Forelimb muscle (tissue), 1 donor: ENCODE measurements at regions not wholly inside any gene's neighbourhood (a gene's known extent, or its start where the extent isn't known, plus 50 kb on each side); places are given as distances from the start of the nearest gene placed in this dataset.
"Not testable (repeated sequence)": the region's sequence is repeated elsewhere in the genome, so short reads cannot be mapped to it uniquely, and the experiment has no call there.

ENCODE experiments used
- DNase-seq: peaks from one replicate; pipeline ENCODE4 v3.0.0-alpha.2; 2013; ENCODE audit warnings: low read depth

DNA sequence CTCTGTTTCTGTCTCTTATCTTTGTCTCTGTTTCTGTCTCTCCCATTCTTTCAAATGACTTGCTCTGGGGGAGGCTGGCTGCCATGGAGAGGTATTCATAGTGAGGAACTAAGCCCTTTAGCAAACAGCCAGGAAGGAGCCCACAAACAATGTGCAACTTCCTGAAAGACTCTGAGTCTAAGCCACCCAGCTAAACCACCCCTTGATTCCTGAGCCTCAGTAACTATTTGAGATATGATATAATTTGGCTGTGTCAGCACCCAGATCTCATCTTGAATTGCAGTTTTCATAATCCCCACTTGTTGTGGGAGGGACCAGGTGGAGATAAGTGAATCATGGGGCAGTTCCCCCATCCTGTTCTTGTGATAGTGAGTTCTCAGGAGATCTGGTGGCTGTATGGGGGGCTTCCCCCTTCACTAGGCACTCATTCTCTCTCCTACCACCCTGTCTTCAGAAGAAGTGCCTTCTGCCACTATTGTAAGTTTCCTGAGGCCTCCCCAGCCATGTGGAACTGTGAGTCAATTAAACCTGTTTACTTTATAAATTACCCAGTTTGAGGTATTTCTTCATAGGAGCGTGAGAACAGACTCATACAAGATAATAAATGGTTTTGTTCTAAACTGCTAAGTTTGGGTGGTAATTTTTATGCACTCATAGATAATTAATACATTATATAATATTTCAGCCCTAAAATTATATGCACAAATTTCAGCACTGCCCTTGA, 121.2 kb upstream of the FOXP2 start:
- no peak for DNase-seq

DNA sequence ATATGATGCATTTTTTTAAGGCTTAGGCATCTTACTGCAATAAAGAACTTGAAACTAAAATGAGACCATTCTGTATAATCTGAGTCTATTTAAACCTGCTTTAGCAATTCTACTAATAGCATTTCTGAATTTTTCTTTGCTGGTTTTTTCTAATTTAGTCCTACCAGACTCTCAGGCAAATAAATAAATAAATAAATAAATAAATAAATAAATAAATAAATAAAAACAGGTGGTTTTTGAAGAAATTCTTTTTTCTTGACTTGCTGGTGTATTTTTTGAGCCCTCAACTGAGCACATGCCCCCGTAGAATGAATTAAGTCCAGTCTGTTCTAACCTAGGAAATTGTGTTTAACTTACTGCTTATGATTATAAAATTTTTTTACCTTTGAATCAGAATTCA, 134.7 kb upstream of the FOXP2 start:
- no peak for DNase-seq

- DNase-seq = no peak
These were observed 141.4 kb upstream of the FOXP2 start for GRCh38 chr7:114273218-114273617.

- no peak for DNase-seq
These were observed 144.9 kb upstream of the FOXP2 start for GRCh38 chr7:114269714-114270113.

- not testable (repeated sequence) for DNase-seq
These were observed 147.1 kb upstream of the FOXP2 start for GRCh38 chr7:114267550-114267949.

DNA sequence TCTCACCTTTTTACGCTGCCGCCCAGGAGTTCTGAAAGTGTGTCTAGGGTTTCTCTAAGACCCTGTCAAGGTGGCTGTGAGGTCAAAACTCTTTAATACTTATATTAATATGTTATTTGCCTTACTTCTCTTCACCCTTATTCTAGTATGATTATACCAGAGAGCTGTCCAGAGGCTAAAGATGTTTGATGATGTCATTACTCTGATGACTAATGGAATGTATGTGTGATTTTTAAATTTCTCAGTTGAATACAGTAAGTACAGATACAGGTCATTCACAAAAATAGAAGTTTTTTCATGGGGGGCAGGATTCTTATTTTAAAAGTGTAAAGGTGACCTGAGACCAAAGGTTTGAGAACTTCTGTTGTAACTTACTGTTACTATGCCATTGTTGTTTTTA, 150.6 kb upstream of the FOXP2 start:
- no peak for DNase-seq

DNA sequence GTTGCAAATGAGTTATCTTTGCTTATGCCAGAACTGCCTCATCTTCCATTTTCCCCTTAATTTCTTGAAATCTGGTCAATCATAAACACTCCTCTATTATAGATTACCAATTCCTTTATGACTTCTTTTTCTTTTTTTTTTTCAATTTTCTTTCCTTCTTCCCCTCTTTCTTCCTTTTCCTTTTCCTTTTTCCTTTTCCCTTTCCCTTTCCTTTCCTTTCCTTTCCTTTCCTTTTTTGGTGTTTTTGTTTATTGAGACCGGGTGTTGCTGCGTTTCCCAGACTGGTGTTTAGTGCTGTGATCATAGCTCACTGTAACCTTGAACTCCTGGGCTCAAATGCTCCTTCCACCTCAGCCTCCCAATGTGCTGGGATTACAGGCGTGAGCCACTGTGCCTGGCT, 151.4 kb upstream of the FOXP2 start:
- no peak for DNase-seq

DNA sequence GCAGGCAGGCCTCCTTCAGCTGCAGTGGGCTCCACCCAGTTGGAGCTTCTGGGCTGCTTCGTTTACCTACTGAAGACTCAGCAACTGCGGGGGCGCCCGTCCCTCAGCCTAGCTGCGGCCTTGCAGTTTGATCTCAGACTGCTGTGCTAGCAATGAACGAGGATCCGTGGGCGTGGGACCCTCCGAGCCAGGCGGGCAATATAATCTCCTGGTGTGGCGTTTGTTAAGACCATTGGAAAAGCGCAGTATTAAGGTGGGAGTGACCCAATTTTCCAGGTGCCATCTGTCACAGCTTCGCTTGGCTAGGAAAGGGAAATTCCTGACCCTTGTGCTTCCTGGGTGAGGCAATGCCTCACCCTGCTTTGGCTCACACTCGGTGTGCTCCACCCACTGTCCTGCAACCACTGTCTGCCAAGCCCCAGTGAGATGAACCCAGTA, 159.2 kb upstream of the FOXP2 start:
- no peak for DNase-seq

GRCh38 chr7:114243646-114244045, 171.0 kb upstream of the FOXP2 start:
- no peak for DNase-seq

- no peak for DNase-seq
These were observed 171.6 kb upstream of the FOXP2 start for GRCh38 chr7:114242992-114243507.

DNA sequence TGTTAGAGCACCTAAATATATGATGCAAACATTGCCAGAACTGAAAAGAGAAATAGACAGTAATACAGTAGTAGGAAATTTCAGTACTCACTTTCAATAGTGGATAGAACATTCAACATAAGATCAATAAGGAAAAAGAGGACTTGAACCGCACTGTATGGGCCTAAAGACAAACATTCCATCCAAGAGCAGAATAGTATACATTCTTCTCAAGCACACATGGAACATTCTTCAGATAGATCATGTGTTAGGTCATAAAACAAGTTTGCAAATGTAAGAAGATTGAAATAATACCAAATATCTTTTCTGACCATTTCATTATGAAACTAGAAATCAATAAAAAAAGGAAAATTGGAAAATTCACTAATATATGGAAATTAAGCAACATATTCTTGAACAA, 185.4 kb upstream of the FOXP2 start:
- no peak for DNase-seq

DNA sequence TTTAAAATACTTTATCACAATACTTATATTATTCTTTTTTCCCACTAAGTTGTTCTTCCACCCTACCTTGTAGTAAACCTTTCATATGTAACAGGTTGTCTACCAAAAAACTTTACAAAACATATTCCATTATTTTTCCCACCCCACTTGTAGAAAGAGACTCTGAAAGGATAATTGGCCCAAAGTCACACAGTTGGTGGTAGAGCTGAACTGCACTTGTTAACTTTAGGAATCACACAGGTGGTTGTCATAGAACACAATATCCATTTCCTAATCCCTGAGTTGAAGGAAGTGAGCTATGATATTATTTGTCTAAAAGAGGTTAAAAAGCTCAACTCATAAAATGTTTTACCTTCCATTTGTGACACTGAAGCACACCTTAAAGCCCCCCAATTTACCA, 188.8 kb upstream of the FOXP2 start:
- no peak for DNase-seq

DNA sequence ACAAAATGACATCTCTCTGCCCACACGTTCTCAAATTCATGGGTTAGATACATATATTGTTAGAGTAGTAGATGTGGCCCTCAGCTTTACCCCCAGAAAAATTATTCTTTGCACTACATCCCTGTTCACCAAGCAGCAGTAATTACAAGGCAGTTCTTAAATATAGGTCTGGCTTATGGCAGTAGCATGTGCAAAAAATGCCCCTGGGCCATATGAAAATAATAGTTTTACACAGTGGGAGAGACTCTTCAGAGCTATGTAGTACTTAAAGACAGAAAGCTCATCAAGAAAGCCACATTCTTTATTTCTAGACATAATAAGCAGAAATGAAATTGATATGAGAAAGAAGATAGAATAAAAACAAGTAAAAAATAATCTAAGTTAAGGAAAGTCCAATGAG, 196.3 kb upstream of the FOXP2 start:
- DNase-seq = no peak

- DNase-seq = no peak
These were observed 197.4 kb upstream of the FOXP2 start for GRCh38 chr7:114217026-114217806.

DNA sequence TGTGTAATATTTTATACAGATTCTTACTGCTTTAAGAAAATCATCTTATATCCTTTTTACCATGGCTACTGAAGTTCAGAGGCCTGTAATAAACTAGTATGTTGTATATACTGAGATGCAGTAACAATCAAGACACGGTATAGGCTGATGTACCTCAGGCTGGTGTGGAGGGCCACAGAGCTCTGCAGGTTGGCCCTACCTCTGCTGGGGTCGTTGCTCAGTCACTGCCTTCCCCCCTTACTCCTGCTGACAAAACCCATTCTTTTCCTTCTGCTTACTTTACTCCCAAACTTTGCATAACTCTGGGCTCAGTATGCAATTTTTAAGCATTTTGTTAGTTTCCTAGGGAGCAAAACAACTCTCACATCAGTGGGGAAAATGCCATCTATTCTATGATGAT, 200.1 kb upstream of the FOXP2 start:
- DNase-seq = no peak

- DNase-seq = no peak
These were observed 201.7 kb upstream of the FOXP2 start for GRCh38 chr7:114212721-114213429.

DNA sequence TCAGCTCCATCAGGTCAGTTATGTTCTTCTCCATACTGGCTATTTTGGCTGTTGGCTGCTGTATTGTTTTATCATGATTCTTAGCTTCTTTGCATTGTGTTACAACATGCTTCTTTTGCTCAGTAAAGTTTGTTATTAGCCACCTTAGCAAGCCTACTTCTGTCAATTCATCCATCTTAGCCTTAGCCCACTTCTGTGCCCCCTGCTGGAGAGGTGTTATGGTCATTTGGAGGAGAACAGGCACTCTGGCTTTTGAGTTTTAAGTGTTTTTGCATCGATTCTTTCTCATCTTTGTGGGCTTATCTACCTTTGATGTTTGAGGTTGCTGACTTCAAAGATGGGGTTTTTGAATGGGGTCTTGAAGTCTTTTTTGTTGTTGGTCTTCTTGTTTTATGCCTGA, 204.6 kb upstream of the FOXP2 start:
- DNase-seq = no peak

DNA sequence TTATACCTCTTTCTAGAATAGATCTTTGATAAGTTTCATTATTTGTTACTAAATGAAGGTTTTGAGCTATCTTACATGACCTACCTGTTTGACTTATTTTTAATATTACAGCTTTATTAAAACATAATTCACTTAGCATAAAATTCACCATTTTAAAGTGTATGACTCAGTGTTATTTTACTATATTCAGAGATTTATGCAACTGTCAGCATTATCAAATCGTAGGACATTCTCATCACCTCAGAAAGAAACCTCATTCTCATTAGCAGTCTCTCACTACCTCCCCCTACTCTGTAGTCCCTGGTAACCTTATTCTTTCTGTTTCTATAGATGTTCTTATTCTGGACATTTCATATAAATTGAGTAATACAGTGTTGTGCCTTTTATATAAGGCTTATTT, 207.9 kb upstream of the FOXP2 start:
- no peak for DNase-seq

GRCh38 chr7:114196517-114196916, 218.1 kb upstream of the FOXP2 start:
- no peak for DNase-seq

- DNase-seq = no peak
These were observed 224.2 kb upstream of the FOXP2 start for GRCh38 chr7:114190387-114190786.

DNA sequence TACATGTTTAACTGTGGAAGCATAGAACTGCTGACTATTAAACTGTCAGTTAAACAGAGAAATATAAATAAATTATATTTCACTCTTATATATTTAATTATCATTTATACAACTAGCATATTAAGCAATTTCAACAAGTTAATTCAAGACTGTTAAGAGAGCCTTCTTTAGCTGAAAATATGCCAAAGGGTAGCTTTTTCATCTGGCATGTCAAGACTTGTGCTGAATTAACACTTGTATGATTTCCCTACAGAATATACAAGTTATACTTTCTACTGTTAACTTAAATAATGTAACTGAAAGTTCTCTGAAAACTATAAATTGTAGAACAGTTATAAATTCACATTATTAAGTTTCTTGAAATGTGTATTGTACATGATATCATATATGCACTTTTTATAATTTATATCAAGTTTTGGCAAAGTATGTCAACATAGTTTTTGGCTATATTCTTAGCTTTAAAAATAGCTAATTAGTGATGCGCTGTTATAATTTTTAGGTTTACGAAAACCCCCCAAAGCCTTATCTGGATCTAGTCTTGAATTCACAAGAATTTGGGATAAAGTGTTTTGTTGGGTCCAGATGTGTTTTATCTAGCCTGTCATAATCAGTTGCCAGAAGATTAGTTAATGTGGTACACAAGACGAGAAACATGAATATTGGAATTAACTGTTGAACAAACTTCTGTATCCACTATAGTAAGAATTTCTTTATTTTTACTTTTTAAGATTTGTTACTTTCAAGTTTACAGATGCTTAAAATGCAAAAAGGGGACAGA, 231.1 kb upstream of the FOXP2 start:
- DNase-seq = no peak

GRCh38 chr7:114182837-114183236, 231.8 kb upstream of the FOXP2 start:
- DNase-seq = no peak
